Upper lobe of left lung (tissue), 6 donors: ENCODE measurements at regions not wholly inside any gene's neighbourhood (a gene's known extent, or its start where the extent isn't known, plus 50 kb on each side); places are given as distances from the start of the nearest gene placed in this dataset.

ENCODE experiments used
- ATAC-seq, 2 donors: fragments of 200-7000 bp; cut with Tn5 transposase; one replicate each; pipeline ENCODE4 v1.9.1; 2022; ENCODE audit warnings: mild to moderate bottlenecking in 2 of 2, moderate library complexity in 2 of 2; ENCODE audit not compliant: low FRiP score in 2 of 2
- DNase-seq, 2 donors: peaks; one replicate each; pipeline ENCODE4 v3.0.0-alpha.2; 2019 to 2020
- H3K27ac ChIP-seq, 4 donors: fragments of 200-600 bp; sonication (generic); one replicate each; pipeline ENCODE4 v1.5.1; 2016 to 2019
- H3K27me3 ChIP-seq, 4 donors: fragments of 200-600 bp; sonication (generic); one replicate each; pipeline ENCODE4 v1.5.1; 2017 to 2019
- H3K36me3 ChIP-seq, 4 donors: fragments of 200-600 bp; sonication (generic); one replicate each; pipeline ENCODE4 v1.5.1; 2016 to 2019
- H3K4me1 ChIP-seq, 4 donors: fragments of 200-600 bp; sonication (generic); one replicate each; pipeline ENCODE4 v1.5.1; 2018 to 2019
- H3K4me3 ChIP-seq, 4 donors: fragments of 200-600 bp; sonication (generic); one replicate each; pipeline ENCODE4 v1.5.1; 2017 to 2019; ENCODE audit warnings: mild to moderate bottlenecking in 2 of 4, moderate library complexity in 1 of 4
- H3K9me3 ChIP-seq, 4 donors: fragments of 200-600 bp; sonication (generic); one replicate each; pipeline ENCODE4 v1.5.1; 2018 to 2019
- CTCF ChIP-seq, 6 experiments: fragments of 450-650 bp in 4 of 6; fragments of 200-600 bp in 2 of 6; sonication (generic) in 2 of 6; IDR thresholded peaks; one replicate each; pipeline ENCODE4 v1.5.1; 2016 to 2019; ENCODE audit warnings: antibody characterized with exemption in 6 of 6
- EP300 ChIP-seq, 4 donors: sonication (generic); formaldehyde crosslinking; IDR thresholded peaks; one replicate each; pipeline ENCODE4 v1.5.1; 2017; ENCODE audit warnings: antibody characterized with exemption in 4 of 4, control low read depth in 2 of 4
- POLR2A ChIP-seq, 4 donors: fragments of 450-650 bp; IDR thresholded peaks; one replicate each; pipeline ENCODE4 v1.5.1; 2016 to 2017; ENCODE audit warnings: antibody characterized with exemption in 4 of 4, mild to moderate bottlenecking in 2 of 4
- POLR2AphosphoS5 ChIP-seq, 2 donors: sonication (generic); formaldehyde crosslinking; IDR thresholded peaks; one replicate each; pipeline ENCODE4 v1.5.1; 2017; ENCODE audit warnings: antibody characterized with exemption in 2 of 2
- WGBS, 2 donors: methylation state at CpG; one replicate each; pipeline ENCODE4 v1.1.5; 2017 to 2018; 5-methylcytosine and 5-hydroxymethylcytosine counted together
- donor health status: DM: no; HTN: no; CAD: no; lungs with moderate emphysema.
- donor health status: DM: no; HTN: yes; CAD: no; lungs with severe emphysema.

GRCh38 chr2:167681234-167682015 is 566.0 kb downstream of the STK39 start:
- no peaks in the 10 kb centered on the region for H3K27me3 ChIP-seq
- H3K9me3 ChIP-seq: no peaks in the 10 kb centered on the region
- DNase-seq (no peak), ATAC-seq (no peak)
- H3K4me1 ChIP-seq: no peaks in the 10 kb centered on the region
- no peaks in the 10 kb centered on the region for H3K36me3 ChIP-seq
- H3K4me3 ChIP-seq: no peak overlapping the region
- TF ChIP-seq CTCF (IDR thresholded peaks at IDR 0.05) (no peak), POLR2A (IDR thresholded peaks at IDR 0.05) (no peak), POLR2AphosphoS5 (IDR thresholded peaks at IDR 0.05) (no peak)
- no peak overlapping the region for H3K27ac ChIP-seq
- WGBS, 2 donors: 75 to 82% methylated on average over 6 of the region's 6 CpGs

GRCh38 chr2:167678158-167678557 is 569.2 kb downstream of the STK39 start:
- Histone ChIP-seq H3K9me3 (no peaks in the 10 kb centered on the region), H3K36me3 (no peaks in the 10 kb centered on the region), H3K27me3 (no peaks in the 10 kb centered on the region), H3K27ac (no peak overlapping the region), H3K4me3 (no peak overlapping the region), H3K4me1 (no peaks in the 10 kb centered on the region)
- WGBS, 2 donors: 93 to 94% methylated on average over 3 of the region's 3 CpGs
- TF ChIP-seq CTCF (IDR thresholded peaks at IDR 0.05): no peak
- TF ChIP-seq POLR2AphosphoS5 (IDR thresholded peaks at IDR 0.05): no peak
- TF ChIP-seq EP300 (IDR thresholded peaks at IDR 0.05): no peak
- no peak for TF ChIP-seq POLR2A (IDR thresholded peaks at IDR 0.05)
- ATAC-seq (no peak), DNase-seq (no peak)

GRCh38 chr2:167675906-167676305 is 571.5 kb downstream of the STK39 start:
- Histone ChIP-seq H3K4me3 (no peak overlapping the region), H3K36me3 (no peaks in the 10 kb centered on the region), H3K27me3 (no peaks in the 10 kb centered on the region), H3K27ac (no peak overlapping the region), H3K9me3 (peaks cover 0 to 2% (median under 1%) of the 10 kb centered on the region in 4 donors), H3K4me1 (no peaks in the 10 kb centered on the region)
- ATAC-seq (peak in 1 of 2 donors; percentile 51), DNase-seq (no peak)
- TF ChIP-seq POLR2AphosphoS5 (IDR thresholded peaks at IDR 0.05) (no peak), CTCF (IDR thresholded peaks at IDR 0.05) (no peak), POLR2A (IDR thresholded peaks at IDR 0.05) (no peak), EP300 (IDR thresholded peaks at IDR 0.05) (no peak)
- WGBS, 2 donors: 75 to 81% methylated on average over 6 of the region's 6 CpGs

GRCh38 chr2:167670588-167670987 is 576.8 kb downstream of the STK39 start:
- Histone ChIP-seq H3K9me3 (peaks cover 0 to 15% (median 14%) of the 10 kb centered on the region in 4 donors), H3K4me3 (no peak overlapping the region), H3K27ac (no peak overlapping the region), H3K36me3 (no peaks in the 10 kb centered on the region), H3K4me1 (no peaks in the 10 kb centered on the region), H3K27me3 (no peaks in the 10 kb centered on the region)
- no peak for DNase-seq
- WGBS, 2 donors: no CpG with 5 or more reads among the region's 1 CpG
- TF ChIP-seq POLR2AphosphoS5 (IDR thresholded peaks at IDR 0.05) (no peak), CTCF (IDR thresholded peaks at IDR 0.05) (no peak), POLR2A (IDR thresholded peaks at IDR 0.05) (no peak), EP300 (IDR thresholded peaks at IDR 0.05) (no peak)
- no peak for ATAC-seq

GRCh38 chr2:167653131-167653530 is 594.3 kb downstream of the STK39 start:
- no peak for TF ChIP-seq POLR2A (IDR thresholded peaks at IDR 0.05)
- TF ChIP-seq EP300 (IDR thresholded peaks at IDR 0.05): no peak
- TF ChIP-seq CTCF (IDR thresholded peaks at IDR 0.05): no peak
- TF ChIP-seq POLR2AphosphoS5 (IDR thresholded peaks at IDR 0.05): no peak
- DNase-seq: no peak
- no peaks in the 10 kb centered on the region for H3K9me3 ChIP-seq
- no peaks in the 10 kb centered on the region for H3K36me3 ChIP-seq
- no peak overlapping the region for H3K27ac ChIP-seq
- H3K4me1 ChIP-seq: no peaks in the 10 kb centered on the region
- ATAC-seq: no peak
- WGBS, 2 donors: 67 to 78% methylated on average over 4 of the region's 4 CpGs
- no peaks in the 10 kb centered on the region for H3K27me3 ChIP-seq
- H3K4me3 ChIP-seq: no peak overlapping the region
